Body of pancreas (tissue), 4 donors: ENCODE measurements at regions not wholly inside any gene's neighbourhood (a gene's known extent, or its start where the extent isn't known, plus 50 kb on each side); places are given as distances from the start of the nearest gene placed in this dataset.

Experiments
- ATAC-seq: fragments of 150-250 bp; one replicate; pipeline ENCODE4 v1.9.1; 2016
- DNase-seq, 4 donors: peaks; one replicate each; pipeline ENCODE4 v3.0.0-alpha.2; 2019
- H3K27ac ChIP-seq, 4 donors: fragments of 200-600 bp; sonication (generic); 1 replicate in 3 of 4; 2 replicates in 1 of 4; pipeline versions ENCODE4 v1.5.1 to v1.6.1; 2016 to 2019; ENCODE audit warnings: mild to moderate bottlenecking in 1 of 4, mixed read lengths in 1 of 4, moderate library complexity in 1 of 4
- H3K27me3 ChIP-seq, 2 donors: fragments of 200-600 bp; sonication (generic); one replicate each; pipeline ENCODE4 v1.6.0; 2016; ENCODE audit warnings: mild to moderate bottlenecking in 1 of 2
- H3K36me3 ChIP-seq, 2 donors: fragments of 200-600 bp; sonication (generic); replicated peaks in 1 of 2; 2 replicates each; pipeline ENCODE4 v1.5.1; 2016; ENCODE audit warnings: low read depth in 2 of 2; ENCODE audit not compliant: insufficient read depth in 1 of 2
- H3K4me1 ChIP-seq: fragments of 200-600 bp; sonication (generic); one replicate; pipeline ENCODE4 v1.6.0; 2016
- H3K4me3 ChIP-seq, 2 donors: fragments of 200-600 bp; sonication (generic); 1 replicate in 1 of 2; 2 replicates in 1 of 2; pipeline ENCODE4 v1.5.1; 2016 to 2019
- H3K9me3 ChIP-seq, 3 donors: fragments of 200-600 bp; sonication (generic); 1 replicate in 2 of 3; 2 replicates in 1 of 3; pipeline ENCODE4 v1.5.1; 2016
- CTCF ChIP-seq, 7 experiments: fragments of 450-650 bp in 4 of 7; fragments of 200-600 bp in 3 of 7; sonication (generic) in 3 of 7; IDR thresholded peaks; one replicate each; pipeline ENCODE4 v1.5.1; 2016 to 2019; ENCODE audit warnings: antibody characterized with exemption in 7 of 7
- POLR2A ChIP-seq, 3 donors: fragments of 450-650 bp; IDR thresholded peaks; one replicate each; pipeline ENCODE4 v1.6.1; 2016; ENCODE audit warnings: antibody characterized with exemption in 3 of 3, mild to moderate bottlenecking in 2 of 3
- WGBS, 2 donors: methylation state at CpG; one replicate each; pipeline ENCODE4 v1.1.5; 2017; 5-methylcytosine and 5-hydroxymethylcytosine counted together
- intact Hi-C: fragments of 100-400 bp; cut with DNase I; formaldehyde crosslinking; loops from one replicate; pipeline ENCODE4 v1.15.1; 2023

- peaks cover 0 to 3% of the 10 kb centered on the region in 2 donors for H3K27me3 ChIP-seq
- no peak for ATAC-seq
- H3K27ac ChIP-seq: no peak overlapping the region
- no peaks in the 10 kb centered on the region for H3K9me3 ChIP-seq
- DNase-seq: no peak
- TF ChIP-seq CTCF (IDR thresholded peaks at IDR 0.05): no peak
- no peak for TF ChIP-seq POLR2A (IDR thresholded peaks at IDR 0.05)
- WGBS, 2 donors: 80 to 82% methylated on average over 2 of the region's 2 CpGs
- H3K36me3 ChIP-seq: no peaks in the 10 kb centered on the region
- H3K4me1 ChIP-seq: no peaks in the 10 kb centered on the region
- no peak overlapping the region for H3K4me3 ChIP-seq
- intact Hi-C loops: no loop called here
Measured at GRCh38 chr14:97172644-97173043, 375.5 kb downstream of the VRK1 start.

GRCh38 chr14:97177016-97177415, 379.8 kb downstream of the VRK1 start:
- ATAC-seq (no peak), DNase-seq (peak in 1 of 4 donors; percentile 8)
- Histone ChIP-seq H3K36me3 (no peaks in the 10 kb centered on the region), H3K4me3 (no peak overlapping the region), H3K27ac (no peak overlapping the region), H3K9me3 (no peaks in the 10 kb centered on the region), H3K4me1 (no peaks in the 10 kb centered on the region), H3K27me3 (peaks cover 0 to 3% of the 10 kb centered on the region in 2 donors)
- intact Hi-C loops: no loop called here
- WGBS, 2 donors: 24 to 44% methylated on average over 6 of the region's 6 CpGs
- TF ChIP-seq CTCF (IDR thresholded peaks at IDR 0.05): peak in 2 of 7 experiments; percentile 13 to 29
- no peak for TF ChIP-seq POLR2A (IDR thresholded peaks at IDR 0.05)

- 36 to 49% methylated on average over 5 of the region's 5 CpGs for WGBS, 2 donors
- Histone ChIP-seq H3K27ac (no peak overlapping the region), H3K27me3 (peaks cover 0 to 3% of the 10 kb centered on the region in 2 donors), H3K9me3 (no peaks in the 10 kb centered on the region), H3K4me1 (no peaks in the 10 kb centered on the region), H3K4me3 (no peak overlapping the region), H3K36me3 (no peaks in the 10 kb centered on the region)
- intact Hi-C loops: no loop called here
- TF ChIP-seq POLR2A (IDR thresholded peaks at IDR 0.05) (no peak), CTCF (IDR thresholded peaks at IDR 0.05) (no peak)
- no peak for DNase-seq
- no peak for ATAC-seq
Measured at GRCh38 chr14:97177635-97178034, 380.5 kb downstream of the VRK1 start.

DNA sequence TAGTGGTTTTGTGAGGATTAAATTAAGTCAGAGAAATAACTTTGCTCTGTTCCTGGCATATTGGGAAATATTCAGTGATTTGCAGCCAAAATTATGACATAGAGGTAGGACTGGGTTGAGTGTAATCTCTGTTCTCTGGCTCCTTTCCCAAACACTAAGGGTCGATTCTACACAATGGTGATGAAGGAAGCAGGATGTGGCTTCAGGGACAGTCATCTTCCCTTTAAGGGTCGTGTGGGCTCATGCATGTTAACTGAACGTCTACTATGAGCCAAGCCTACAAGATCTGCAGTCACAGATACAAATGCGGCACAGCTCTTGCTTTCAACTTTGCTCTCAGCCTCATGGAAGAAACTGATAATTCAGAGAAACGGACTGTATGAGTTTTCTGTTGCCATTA, 381.6 kb downstream of the VRK1 start:
- H3K27me3 ChIP-seq: peaks cover 0 to 3% of the 10 kb centered on the region in 2 donors
- DNase-seq (no peak), ATAC-seq (no peak)
- TF ChIP-seq POLR2A (IDR thresholded peaks at IDR 0.05) (no peak), CTCF (IDR thresholded peaks at IDR 0.05) (no peak)
- no peaks in the 10 kb centered on the region for H3K36me3 ChIP-seq
- H3K27ac ChIP-seq: no peak overlapping the region
- WGBS, 2 donors: 41 to 61% methylated on average over 5 of the region's 5 CpGs
- H3K4me3 ChIP-seq: no peak overlapping the region
- intact Hi-C loops: no loop called here
- no peaks in the 10 kb centered on the region for H3K9me3 ChIP-seq
- no peaks in the 10 kb centered on the region for H3K4me1 ChIP-seq

DNA sequence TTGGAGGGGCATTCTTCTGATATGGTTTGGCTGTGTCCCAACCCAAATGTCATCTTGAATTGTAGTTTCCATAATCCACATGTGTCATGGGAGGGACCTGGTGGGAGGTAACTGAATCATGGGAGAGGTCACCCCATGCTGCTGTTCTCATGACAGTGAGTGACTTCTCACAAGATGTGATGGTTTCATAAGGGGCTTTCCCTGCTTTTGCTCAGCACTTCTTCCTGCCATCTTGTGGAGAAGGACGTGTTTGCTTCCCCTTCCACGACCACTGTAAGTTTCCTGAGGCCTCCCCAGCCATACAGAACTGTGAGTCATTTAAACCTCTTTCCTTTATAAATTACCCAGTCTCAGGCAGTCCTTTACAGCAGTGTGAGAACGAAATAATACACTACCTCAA, 382.4 kb downstream of the VRK1 start:
- peaks cover 0 to 3% of the 10 kb centered on the region in 2 donors for H3K27me3 ChIP-seq
- intact Hi-C loops: no loop called here

More for the DNA sequence above, 382.4 kb downstream of the VRK1 start:
- H3K4me1 ChIP-seq: no peaks in the 10 kb centered on the region
- H3K4me3 ChIP-seq: no peak overlapping the region
- DNase-seq (no peak), ATAC-seq (no peak)
- TF ChIP-seq CTCF (IDR thresholded peaks at IDR 0.05): no peak
- no peaks in the 10 kb centered on the region for H3K9me3 ChIP-seq
- H3K27ac ChIP-seq: no peak overlapping the region
- no peaks in the 10 kb centered on the region for H3K36me3 ChIP-seq
- WGBS, 2 donors: 16 to 26% methylated on average over 3 of the region's 3 CpGs
